ENCODE measurements at regions not wholly inside any gene's neighbourhood (a gene's known extent, or its start where the extent isn't known, plus 50 kb on each side); places are given as distances from the start of the nearest gene placed in this dataset.

DNA sequence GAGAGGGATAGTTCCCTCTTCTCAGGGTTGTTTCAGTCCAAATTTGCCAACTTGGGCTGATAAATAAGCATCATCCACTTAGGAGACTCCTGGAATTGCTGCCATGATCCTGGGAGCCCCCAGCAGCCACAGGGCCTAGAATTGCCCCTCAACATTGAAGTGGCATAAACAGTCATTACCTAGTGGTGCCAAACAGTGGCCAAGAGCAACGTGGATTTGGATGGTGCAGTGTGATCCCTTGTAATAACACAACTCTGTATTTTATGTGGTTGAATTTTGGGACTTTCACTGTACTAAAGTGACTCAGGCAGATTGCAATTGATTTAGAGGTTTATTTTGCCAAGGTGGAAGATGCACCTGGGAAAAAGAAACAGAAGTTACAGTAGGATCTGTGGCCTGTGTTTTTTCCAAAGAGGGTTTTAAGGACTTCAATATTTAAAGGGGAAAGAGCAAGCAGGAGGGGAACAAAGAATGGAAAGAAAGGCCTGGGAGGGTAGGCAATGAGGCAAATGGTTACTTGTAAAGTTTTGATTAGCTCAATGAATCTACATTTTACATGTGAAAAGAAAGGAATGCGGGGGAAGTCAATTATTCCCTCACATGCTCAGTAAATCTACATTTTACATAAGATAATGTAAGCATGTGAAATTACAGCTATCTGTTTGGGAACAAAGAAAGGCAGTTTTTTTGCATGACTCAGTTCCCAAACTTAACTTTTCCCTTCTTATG lies 168.0 kb upstream of the NOX3 start:
- H3K27ac ChIP-seq = no peak overlapping the region
- TF ChIP-seq, protein P1, sequence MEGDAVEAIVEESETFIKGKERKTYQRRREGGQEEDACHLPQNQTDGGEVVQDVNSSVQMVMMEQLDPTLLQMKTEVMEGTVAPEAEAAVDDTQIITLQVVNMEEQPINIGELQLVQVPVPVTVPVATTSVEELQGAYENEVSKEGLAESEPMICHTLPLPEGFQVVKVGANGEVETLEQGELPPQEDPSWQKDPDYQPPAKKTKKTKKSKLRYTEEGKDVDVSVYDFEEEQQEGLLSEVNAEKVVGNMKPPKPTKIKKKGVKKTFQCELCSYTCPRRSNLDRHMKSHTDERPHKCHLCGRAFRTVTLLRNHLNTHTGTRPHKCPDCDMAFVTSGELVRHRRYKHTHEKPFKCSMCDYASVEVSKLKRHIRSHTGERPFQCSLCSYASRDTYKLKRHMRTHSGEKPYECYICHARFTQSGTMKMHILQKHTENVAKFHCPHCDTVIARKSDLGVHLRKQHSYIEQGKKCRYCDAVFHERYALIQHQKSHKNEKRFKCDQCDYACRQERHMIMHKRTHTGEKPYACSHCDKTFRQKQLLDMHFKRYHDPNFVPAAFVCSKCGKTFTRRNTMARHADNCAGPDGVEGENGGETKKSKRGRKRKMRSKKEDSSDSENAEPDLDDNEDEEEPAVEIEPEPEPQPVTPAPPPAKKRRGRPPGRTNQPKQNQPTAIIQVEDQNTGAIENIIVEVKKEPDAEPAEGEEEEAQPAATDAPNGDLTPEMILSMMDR (conservative IDR thresholded peaks at IDR 0.05; ENCODE audit: low read depth) = no peak
- POLR2A ChIA-PET (ENCODE audit: low non-redundant PET) = no interaction called here
- no peak for DNase-seq (ENCODE audit: low spot score)
- CTCF ChIA-PET = no interaction called here

DNA sequence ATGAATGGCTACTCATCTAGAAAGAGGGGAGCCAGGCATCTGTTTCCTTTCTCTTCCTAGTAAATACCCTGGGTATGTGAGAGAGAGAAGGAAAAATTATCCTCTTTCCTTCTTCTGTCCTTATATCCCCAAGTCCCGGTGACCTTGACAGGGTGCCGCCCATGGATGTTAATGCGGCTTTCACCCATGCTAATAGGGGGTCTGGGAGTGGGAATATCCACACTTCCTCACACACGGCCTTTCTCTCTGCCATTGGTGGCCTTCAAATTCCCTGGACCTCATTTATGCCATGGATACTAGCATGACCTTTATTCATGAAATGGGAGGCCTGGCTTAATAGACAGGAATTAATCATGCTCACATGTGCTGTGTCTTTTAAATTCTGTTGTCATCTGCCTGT lies 159.0 kb upstream of the NOX3 start:
- no peak for DNase-seq (ENCODE audit: low spot score)
- TF ChIP-seq, protein P1 (conservative IDR thresholded peaks at IDR 0.05; ENCODE audit: low read depth) = no peak
- no peak overlapping the region for H3K27ac ChIP-seq
- ChIA-PET CTCF (interaction anchor here (0.6 kb wide), 1 partner anchor 19 kb away, joined by 6 read pairs; no protein-coding TSS in a partner anchor), POLR2A (ENCODE audit: low non-redundant PET) (no interaction called here)

DNA sequence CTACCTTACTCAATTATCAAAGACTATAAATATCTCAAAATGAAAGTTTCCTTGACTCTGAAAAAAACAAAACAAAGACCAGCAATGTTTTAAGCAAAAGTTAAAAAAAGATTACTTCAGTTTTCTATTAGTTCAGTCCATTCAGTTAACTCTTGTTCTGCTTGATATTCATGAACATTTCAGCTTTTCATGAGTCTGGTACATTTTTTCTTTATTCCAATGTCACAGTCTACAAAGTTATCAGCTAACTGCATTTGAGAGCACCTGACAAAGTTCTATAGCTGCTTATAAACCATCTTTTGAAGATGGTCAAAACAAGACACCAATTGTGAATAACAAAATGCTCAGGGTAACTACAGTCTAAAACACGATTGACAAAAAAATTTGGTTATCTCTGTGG lies 156.1 kb upstream of the NOX3 start:
- TF ChIP-seq, protein P1 (conservative IDR thresholded peaks at IDR 0.05; ENCODE audit: low read depth) = no peak
- ChIA-PET CTCF (no interaction called here), POLR2A (ENCODE audit: low non-redundant PET) (no interaction called here)
- no peak overlapping the region for H3K27ac ChIP-seq
- DNase-seq (ENCODE audit: low spot score) = no peak

DNA sequence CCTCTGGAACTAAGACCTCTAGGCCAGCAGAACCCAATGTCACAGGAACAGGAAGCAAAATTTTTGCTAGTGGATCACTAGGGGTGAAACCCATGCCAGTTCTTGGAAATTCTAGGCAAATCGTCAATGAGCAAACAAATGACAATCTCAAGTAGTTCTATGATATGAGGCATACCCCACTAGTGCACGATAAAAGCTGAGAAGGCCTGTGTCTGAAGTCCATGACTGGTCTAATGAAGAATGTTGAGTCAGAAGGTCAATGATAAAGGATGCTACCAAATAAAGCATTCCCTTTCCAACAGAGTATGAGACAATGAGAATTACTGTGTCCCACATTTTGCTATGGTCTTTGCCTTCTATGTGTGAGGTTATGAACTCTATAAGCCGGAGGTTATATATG lies 149.4 kb upstream of the NOX3 start:
- H3K27ac ChIP-seq = no peak overlapping the region
- POLR2A ChIA-PET (ENCODE audit: low non-redundant PET) = no interaction called here
- DNase-seq (ENCODE audit: low spot score) = no peak
- TF ChIP-seq, protein P1 (conservative IDR thresholded peaks at IDR 0.05; ENCODE audit: low read depth) = no peak
- CTCF ChIA-PET = no interaction called here

DNA sequence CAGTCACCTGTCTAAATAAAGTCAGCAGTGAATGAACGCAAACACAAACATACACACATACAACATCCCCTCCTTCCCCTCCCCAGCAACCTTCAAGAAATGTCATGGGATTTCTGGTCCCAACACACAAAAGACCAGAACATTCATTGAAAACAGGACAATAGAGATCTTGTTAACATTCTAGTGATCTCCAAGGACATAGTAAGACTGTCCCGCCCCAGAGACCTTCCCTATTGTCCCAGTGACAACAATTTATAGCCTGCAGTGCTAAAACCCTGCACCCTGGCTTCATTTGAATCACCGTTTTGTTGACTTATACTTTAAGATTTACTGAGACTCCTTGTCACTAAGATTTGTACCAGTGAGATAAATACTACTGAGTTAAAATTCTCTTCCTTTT lies 143.9 kb upstream of the NOX3 start:
- DNase-seq (ENCODE audit: low spot score) = no peak
- TF ChIP-seq, protein P1 (conservative IDR thresholded peaks at IDR 0.05; ENCODE audit: low read depth) = no peak
- POLR2A ChIA-PET (ENCODE audit: low non-redundant PET) = no interaction called here
- no peak overlapping the region for H3K27ac ChIP-seq
- CTCF ChIA-PET = no interaction called here

DNA sequence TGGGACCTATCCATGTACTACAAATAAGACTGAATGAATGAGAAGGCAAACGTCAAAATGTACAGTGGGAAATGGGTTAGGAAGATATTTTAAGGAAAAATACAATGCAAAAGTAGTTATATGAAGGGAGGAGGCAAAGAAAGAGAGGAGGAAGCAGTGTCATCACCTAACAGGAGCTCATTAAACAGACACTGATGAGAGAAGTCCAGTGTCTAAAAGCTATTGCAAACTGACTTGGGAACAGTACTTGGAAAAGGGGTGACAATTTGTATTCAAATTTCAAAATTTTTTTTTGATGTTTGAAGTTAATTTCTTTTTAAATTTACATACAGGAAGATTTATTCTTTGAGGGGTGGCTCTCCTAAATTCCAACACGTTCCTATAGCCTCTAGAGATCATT lies 143.5 kb upstream of the NOX3 start:
- TF ChIP-seq, protein P1 (conservative IDR thresholded peaks at IDR 0.05; ENCODE audit: low read depth) = no peak
- CTCF ChIA-PET = no interaction called here
- no peak overlapping the region for H3K27ac ChIP-seq

More for the DNA sequence above, 143.5 kb upstream of the NOX3 start:
- POLR2A ChIA-PET (ENCODE audit: low non-redundant PET) = no interaction called here
- DNase-seq (ENCODE audit: low spot score) = no peak

Measured in RWPE1 (cell line).